ENCODE measurements at regions not wholly inside any gene's neighbourhood (a gene's known extent, or its start where the extent isn't known, plus 50 kb on each side); places are given as distances from the start of the nearest gene placed in this dataset.

- H3K36me3 ChIP-seq = no peaks in the 10 kb centered on the region
- H3K27me3 ChIP-seq = no peaks in the 10 kb centered on the region
- peaks cover 5 to 17% of the 10 kb centered on the region in 2 donors for H3K9me3 ChIP-seq
- H3K4me3 ChIP-seq = no peak overlapping the region
- intact Hi-C loops (cut with DNase I) = no loop called here
- DNase-seq (ENCODE audit: low spot score in 2 of 2) = no peak
- TF ChIP-seq CTCF (IDR thresholded peaks at IDR 0.05) = no peak
- no peak overlapping the region for H3K27ac ChIP-seq
- no peaks in the 10 kb centered on the region for H3K4me1 ChIP-seq
Observed at GRCh38 chr15:69689133-69689532, 236.5 kb downstream of the RPLP1 start.

GRCh38 chr15:69691307-69692015 lies 238.8 kb downstream of the RPLP1 start:
- intact Hi-C loops (cut with DNase I) = no loop called here
- TF ChIP-seq CTCF (IDR thresholded peaks at IDR 0.05) = no peak
- no peaks in the 10 kb centered on the region for H3K4me1 ChIP-seq
- no peaks in the 10 kb centered on the region for H3K36me3 ChIP-seq
- no peaks in the 10 kb centered on the region for H3K27me3 ChIP-seq
- no peak overlapping the region for H3K4me3 ChIP-seq
- DNase-seq (ENCODE audit: low spot score in 2 of 2) = no peak
- H3K27ac ChIP-seq = no peak overlapping the region
- H3K9me3 ChIP-seq = peaks cover 5 to 17% of the 10 kb centered on the region in 2 donors

DNA sequence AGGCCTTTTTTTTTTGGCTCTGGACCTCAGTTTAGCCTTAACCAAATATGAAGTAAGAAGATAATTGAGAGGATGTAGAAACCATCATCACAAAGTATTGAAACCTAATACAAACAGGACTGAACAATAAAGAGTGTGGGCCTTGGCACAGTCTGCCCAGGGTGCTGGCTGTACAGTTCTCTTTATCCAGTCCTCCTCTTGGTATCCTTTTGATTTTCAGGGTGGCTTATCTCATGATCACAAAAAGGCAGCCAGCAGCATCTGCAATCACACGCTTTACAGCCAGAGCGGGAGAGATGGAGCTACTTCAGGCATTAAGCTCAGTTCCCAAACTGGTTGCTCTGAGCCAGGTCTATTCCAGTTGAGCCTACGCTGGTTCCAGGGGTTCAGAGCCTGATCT lies 239.7 kb downstream of the RPLP1 start:
- DNase-seq (ENCODE audit: low spot score in 2 of 2) = no peak
- intact Hi-C loops (cut with DNase I) = no loop called here
- H3K4me3 ChIP-seq = no peak overlapping the region
- no peaks in the 10 kb centered on the region for H3K27me3 ChIP-seq
- TF ChIP-seq CTCF (IDR thresholded peaks at IDR 0.05) = no peak
- H3K9me3 ChIP-seq = peaks cover 5 to 17% of the 10 kb centered on the region in 2 donors
- no peaks in the 10 kb centered on the region for H3K36me3 ChIP-seq
- no peaks in the 10 kb centered on the region for H3K4me1 ChIP-seq
- no peak overlapping the region for H3K27ac ChIP-seq

GRCh38 chr15:69693059-69693458 lies 240.4 kb downstream of the RPLP1 start:
- intact Hi-C loops (cut with DNase I) = no loop called here
- DNase-seq (ENCODE audit: low spot score in 2 of 2) = no peak
- Histone ChIP-seq H3K27ac (no peak overlapping the region), H3K9me3 (peaks cover 5 to 17% of the 10 kb centered on the region in 2 donors), H3K27me3 (no peaks in the 10 kb centered on the region), H3K4me3 (no peak overlapping the region), H3K4me1 (no peaks in the 10 kb centered on the region), H3K36me3 (no peaks in the 10 kb centered on the region)
- TF ChIP-seq CTCF (IDR thresholded peaks at IDR 0.05) = no peak

- Histone ChIP-seq H3K27ac (no peak overlapping the region), H3K36me3 (no peaks in the 10 kb centered on the region), H3K9me3 (no peaks in the 10 kb centered on the region), H3K4me1 (no peaks in the 10 kb centered on the region), H3K27me3 (no peaks in the 10 kb centered on the region), H3K4me3 (no peak overlapping the region)
- DNase-seq (ENCODE audit: low spot score in 2 of 2) = no peak
- TF ChIP-seq CTCF (IDR thresholded peaks at IDR 0.05) = no peak
- intact Hi-C loops (cut with DNase I) = no loop called here
Observed at GRCh38 chr15:69696946-69697345, 244.3 kb downstream of the RPLP1 start.

DNA sequence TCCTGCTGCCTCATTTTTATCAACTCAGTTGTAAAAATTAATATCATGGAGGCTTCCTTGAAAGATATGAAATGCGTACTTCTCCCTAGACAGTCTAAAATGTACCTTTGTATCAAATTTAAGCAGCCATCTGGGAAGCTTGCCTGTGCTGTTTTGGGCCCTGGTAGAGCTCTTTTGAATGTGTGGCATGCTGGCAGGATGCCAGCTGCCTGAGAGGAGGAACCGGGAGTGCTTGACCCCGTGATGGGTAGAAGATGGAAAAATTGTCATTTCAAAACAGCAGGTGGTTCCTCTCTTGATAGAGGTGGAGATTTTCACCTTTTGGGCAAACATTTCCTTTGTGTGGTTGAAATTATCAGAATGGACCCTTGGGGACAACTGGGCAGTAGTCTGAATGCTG lies 245.3 kb downstream of the RPLP1 start:
- Histone ChIP-seq H3K4me3 (no peak overlapping the region), H3K27ac (no peak overlapping the region), H3K36me3 (no peaks in the 10 kb centered on the region), H3K27me3 (no peaks in the 10 kb centered on the region), H3K9me3 (no peaks in the 10 kb centered on the region), H3K4me1 (no peaks in the 10 kb centered on the region)
- TF ChIP-seq CTCF (IDR thresholded peaks at IDR 0.05) = no peak
- no peak for DNase-seq (ENCODE audit: low spot score in 2 of 2)
- intact Hi-C loops (cut with DNase I) = no loop called here
